H1 (cell line): ENCODE measurements at regions not wholly inside any gene's neighbourhood (a gene's known extent, or its start where the extent isn't known, plus 50 kb on each side); places are given as distances from the start of the nearest gene placed in this dataset.
A peak's percentile ranks its signal among the peaks of the same experiment; 100 is the strongest.

Experiments used
- CTCF ChIA-PET: fragments of 300-600 bp; sonication (Branson Sonifier 250); formaldehyde crosslinking; loops from one replicate; lab custom pipeline; 2021; ENCODE audit not compliant: partially characterized antibody; lab: Charles Lee
- POLR2A ChIA-PET: fragments of 300-600 bp; sonication (Branson Sonifier 250); formaldehyde crosslinking; loops from one replicate; lab custom pipeline; 2021; ENCODE audit warnings: inconsistent platforms; ENCODE audit not compliant: partially characterized antibody; lab: Charles Lee
- DNase-seq, 2 experiments: peaks; one replicate each; pipeline versions ENCODE4 v3.0.0 to v3.0.0-alpha.2; 2010 to 2022; ENCODE audit warnings: low spot score in 2 of 2, low read depth in 1 of 2, mixed read lengths in 1 of 2
- FAIRE-seq: peaks from 2 replicates; lab custom pipeline; 2011; peaks lifted over from hg19 to GRCh38; lab: Jason Lieb, UNC
- H2AFZ ChIP-seq: 2 replicates; pipeline ENCODE4 v1.8.1; 2012; ENCODE audit warnings: low read length, inconsistent platforms
- H2AK5ac ChIP-seq: 2 replicates; pipeline ENCODE4 v1.6.1; 2013; ENCODE audit warnings: low read depth, low read length
- H2BK120ac ChIP-seq: replicated peaks from 2 replicates; pipeline ENCODE3; 2013; ENCODE audit warnings: low read depth, low read length, inconsistent platforms
- H2BK12ac ChIP-seq: 2 replicates; pipeline ENCODE4 v1.6.1; 2013; ENCODE audit warnings: low read depth, low read length
- H2BK15ac ChIP-seq: 2 replicates; pipeline ENCODE4 v1.6.1; 2013; ENCODE audit warnings: low read length
- H2BK20ac ChIP-seq: 2 replicates; pipeline ENCODE4 v1.6.1; 2013; ENCODE audit warnings: low read length
- H2BK5ac ChIP-seq: 2 replicates; pipeline ENCODE4 v1.6.1; 2013; ENCODE audit warnings: low read depth, low read length
- H3K14ac ChIP-seq: 2 replicates; pipeline ENCODE4 v1.6.1; 2013; ENCODE audit warnings: inconsistent platforms; ENCODE audit not compliant: insufficient read length
- H3K18ac ChIP-seq: 2 replicates; pipeline ENCODE4 v1.6.1; 2013; ENCODE audit warnings: low read length; ENCODE audit errors: extremely low read depth
- H3K23ac ChIP-seq: 2 replicates; pipeline ENCODE4 v1.6.1; 2013; ENCODE audit warnings: inconsistent platforms; ENCODE audit not compliant: insufficient read length
- H3K23me2 ChIP-seq: 2 replicates; pipeline ENCODE4 v1.6.1; 2013; ENCODE audit warnings: low read depth, low read length
- H3K27ac ChIP-seq: 2 replicates; pipeline ENCODE4 v1.6.1; 2011; ENCODE audit warnings: low read depth, low read length, inconsistent platforms
- H3K27me3 ChIP-seq, 4 experiments: replicated peaks in 1 of 4; 1 replicate in 1 of 4; 2 replicates in 3 of 4; pipeline versions ENCODE4 v1.6.1 to v1.8.1; 2011 to 2013; ENCODE audit warnings: low read length in 3 of 4, mild to moderate bottlenecking in 3 of 4, inconsistent platforms in 2 of 4, mixed read lengths in 2 of 4, moderate library complexity in 1 of 4; ENCODE audit not compliant: control insufficient read depth in 3 of 4, insufficient read depth in 3 of 4; ENCODE audit errors: extremely low read depth in 1 of 4
- H3K36me3 ChIP-seq, 4 experiments: 2 replicates each; pipeline versions ENCODE4 v1.6.1 to v1.8.1; 2011 to 2013; ENCODE audit warnings: mild to moderate bottlenecking in 4 of 4, low read length in 3 of 4, moderate library complexity in 2 of 4, control low read depth in 1 of 4, inconsistent platforms in 1 of 4; ENCODE audit not compliant: insufficient read depth in 4 of 4, control insufficient read depth in 2 of 4
- H3K4ac ChIP-seq: replicated peaks from 2 replicates; pipeline ENCODE3; 2013; ENCODE audit warnings: low read length, low read depth, mixed read lengths, inconsistent platforms; ENCODE audit not compliant: insufficient read length
- H3K4me1 ChIP-seq, 4 experiments: replicated peaks in 1 of 4; 1 replicate in 1 of 4; 2 replicates in 3 of 4; pipeline versions ENCODE4 v1.6.1 to v1.8.1; 2011 to 2013; ENCODE audit warnings: low read length in 3 of 4, inconsistent platforms in 2 of 4, mixed read lengths in 1 of 4; ENCODE audit not compliant: insufficient read depth in 4 of 4, control insufficient read depth in 3 of 4
- H3K4me2 ChIP-seq, 2 experiments: 2 replicates each; pipeline versions ENCODE4 v1.6.1 to v1.8.1; 2011 to 2013; ENCODE audit warnings: low read depth in 2 of 2, low read length in 2 of 2, control low read depth in 1 of 2, inconsistent platforms in 1 of 2, mild to moderate bottlenecking in 1 of 2; ENCODE audit not compliant: insufficient read depth in 1 of 2
- H3K4me3 ChIP-seq, 4 experiments: fragments of 200-600, 300-600 bp in 1 of 4; sonication (generic), shearing (Covaris generic), sonication (Bioruptor Twin) in 1 of 4; 2 replicates each; pipeline versions ENCODE4 v1.5.1 to v1.8.1; 2011 to 2016; ENCODE audit warnings: low read length in 4 of 4, low read depth in 3 of 4, control low read depth in 2 of 4, inconsistent platforms in 2 of 4, mild to moderate bottlenecking in 2 of 4, mixed read lengths in 1 of 4, moderate library complexity in 1 of 4; ENCODE audit not compliant: insufficient read depth in 2 of 4; ENCODE audit errors: extremely low read depth in 1 of 4
- H3K56ac ChIP-seq: replicated peaks from 2 replicates; pipeline ENCODE3; 2013; ENCODE audit warnings: low read depth, mild to moderate bottlenecking, mixed read lengths, low read length, inconsistent platforms; ENCODE audit not compliant: insufficient read length
- H3K79me1 ChIP-seq: 2 replicates; pipeline ENCODE4 v1.6.1; 2013; ENCODE audit warnings: low read depth, low read length, control low read depth
- H3K79me2 ChIP-seq, 2 experiments: 2 replicates each; pipeline versions ENCODE4 v1.6.1 to v1.8.1; 2012 to 2013; ENCODE audit warnings: low read length in 2 of 2, mild to moderate bottlenecking in 2 of 2, inconsistent platforms in 1 of 2; ENCODE audit not compliant: insufficient read depth in 2 of 2, control insufficient read depth in 1 of 2
- H3K9ac ChIP-seq, 4 experiments: replicated peaks in 1 of 4; 1 replicate in 1 of 4; 2 replicates in 3 of 4; pipeline versions ENCODE4 v1.6.1 to v1.8.1; 2011 to 2013; ENCODE audit warnings: low read depth in 3 of 4, low read length in 3 of 4, control low read depth in 2 of 4, mild to moderate bottlenecking in 2 of 4, moderate library complexity in 2 of 4, inconsistent platforms in 1 of 4; ENCODE audit errors: extremely low read depth in 1 of 4
- H3K9me3 ChIP-seq, 2 experiments: 2 replicates each; pipeline versions ENCODE4 v1.6.1 to v1.8.1; 2012 to 2013; ENCODE audit warnings: mild to moderate bottlenecking in 2 of 2, moderate library complexity in 2 of 2, control low read depth in 1 of 2, inconsistent platforms in 1 of 2, low read depth in 1 of 2, low read length in 1 of 2, mixed read lengths in 1 of 2; ENCODE audit not compliant: insufficient read depth in 2 of 2
- H4K20me1 ChIP-seq, 2 experiments: replicated peaks in 1 of 2; 2 replicates each; pipeline versions ENCODE3 to v1.8.1; 2011 to 2013; ENCODE audit warnings: inconsistent platforms in 2 of 2, low read length in 2 of 2, mild to moderate bottlenecking in 1 of 2; ENCODE audit not compliant: insufficient read depth in 2 of 2, control insufficient read depth in 1 of 2
- H4K5ac ChIP-seq: 2 replicates; pipeline ENCODE4 v1.6.1; 2013; ENCODE audit warnings: low read length, low read depth, mixed read lengths, inconsistent platforms; ENCODE audit not compliant: insufficient read length
- H4K8ac ChIP-seq: 2 replicates; pipeline ENCODE4 v1.8.0; 2013; ENCODE audit warnings: mild to moderate bottlenecking, moderate library complexity, low read length, inconsistent platforms; ENCODE audit not compliant: insufficient read depth; ENCODE audit errors: extremely low read depth
- H4K91ac ChIP-seq: replicated peaks from 2 replicates; pipeline ENCODE3; 2013; ENCODE audit warnings: low read length, mixed read lengths, inconsistent platforms; ENCODE audit not compliant: insufficient read length
- CBX5 ChIP-seq: fragments of 300-800, 300-1000 bp; sonication (generic); IDR thresholded peaks from 2 replicates; pipeline ENCODE4 v1.7.1; 2016; ENCODE audit warnings: antibody characterized with exemption, low read length, low read depth
- KDM1A ChIP-seq: fragments of 200-600, 300-600 bp; sonication (generic); IDR thresholded peaks from 2 replicates; pipeline ENCODE4 v1.7.1; 2016; ENCODE audit warnings: mild to moderate bottlenecking, low read length, borderline replicate concordance
- WGBS, 2 experiments: shearing (Covaris generic) in 1 of 2; methylation state at CpG; one replicate each; pipeline versions ENCODE4 v1.1.6 to v1.1.7; 2013 to 2015; ENCODE audit warnings: low lambda C conversion rate in 2 of 2, mixed read lengths in 2 of 2, inconsistent platforms in 1 of 2, low coverage in 1 of 2, missing lambda C conversion rate in 1 of 2; ENCODE audit not compliant: insufficient replicate concordance in 2 of 2, insufficient coverage in 1 of 2, insufficient read length in 1 of 2; ENCODE audit errors: extremely low coverage in 1 of 2, missing lambda C conversion rate in 1 of 2; 5-methylcytosine and 5-hydroxymethylcytosine counted together

DNA sequence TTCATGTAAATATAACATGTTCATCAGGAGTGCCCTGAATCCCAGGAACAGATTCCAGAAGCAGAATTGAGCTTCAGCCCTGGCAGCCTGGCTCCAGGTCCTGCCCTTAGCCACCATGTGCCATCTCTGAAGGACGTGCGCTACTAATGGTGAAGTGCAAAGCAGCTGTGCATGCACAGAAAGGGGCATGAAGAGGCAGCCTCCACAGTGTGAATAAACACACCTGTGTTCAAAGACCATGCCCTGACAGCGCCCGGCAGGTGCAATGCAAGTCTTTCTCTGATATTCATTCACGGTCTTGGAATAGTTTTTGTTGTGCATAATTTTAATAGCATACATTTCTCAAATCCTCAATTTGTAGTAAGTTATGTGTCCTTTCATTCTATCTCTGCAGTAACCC lies 250.4 kb upstream of the TCERG1L start:
- Histone ChIP-seq H3K9me3 (peaks cover 0 to 6% of the 10 kb centered on the region in 2 experiments; a peak in 1 of 4 replicates), H4K91ac (no peak overlapping the region), H3K79me2 (no peaks in the 10 kb centered on the region), H4K20me1 (no peaks in the 10 kb centered on the region), H3K79me1 (no peaks in the 10 kb centered on the region), H3K27ac (no peak overlapping the region), H3K23ac (no peak overlapping the region)
- TF ChIP-seq CBX5, result no peak
- no peak for TF ChIP-seq KDM1A
- TF ChIP-seq, all 59 proteins: peak for 0
- ChIA-PET CTCF (interaction anchor here (2.9 kb wide), 1 partner anchor 8 kb away, joined by 14 read pairs; no protein-coding TSS in a partner anchor), POLR2A (no interaction called here)
- no peak overlapping the region for H2BK12ac ChIP-seq
- H3K4me3 ChIP-seq, result no peak overlapping the region
- H3K36me3 ChIP-seq, result no peaks in the 10 kb centered on the region
- no peak overlapping the region for H3K14ac ChIP-seq
- peaks cover 0 to 3% (median 0%) of the 10 kb centered on the region in 4 experiments; a peak in 3 of 7 replicates for H3K4me1 ChIP-seq
- no peak for FAIRE-seq
- no peak overlapping the region for H3K4me2 ChIP-seq
- no peaks in the 10 kb centered on the region for H3K23me2 ChIP-seq
- H4K5ac ChIP-seq, result no peak overlapping the region
- DNase-seq, result peak in 1 of 2 experiments; percentile 6
- 90% methylated on average over 5 of the region's 5 CpGs; no CpG with 5 or more reads in 1 of the 2 experiments for WGBS, 2 experiments
- H4K8ac ChIP-seq, result no peak overlapping the region
- H2BK20ac ChIP-seq, result no peak overlapping the region
- H2AK5ac ChIP-seq, result no peak overlapping the region
- H3K4ac ChIP-seq, result no peak overlapping the region
- H3K27me3 ChIP-seq, result no peaks in the 10 kb centered on the region
- H3K18ac ChIP-seq, result no peak overlapping the region
- H2BK15ac ChIP-seq, result no peak overlapping the region
- no peak overlapping the region for H2BK120ac ChIP-seq
- no peak overlapping the region for H2BK5ac ChIP-seq
- H2AFZ ChIP-seq, result no peak overlapping the region
- H3K56ac ChIP-seq, result no peak overlapping the region
- no peak overlapping the region for H3K9ac ChIP-seq
